ENCODE measurements at regions not wholly inside any gene's neighbourhood (a gene's known extent, or its start where the extent isn't known, plus 50 kb on each side); places are given as distances from the start of the nearest gene placed in this dataset.
"Not testable (repeated sequence)": the region's sequence is repeated elsewhere in the genome, so short reads cannot be mapped to it uniquely, and the experiment has no call there.

GRCh38 chr20:47909696-47910369, 124.6 kb upstream of the SULF2 start:
- not testable (repeated sequence) for H3K9me3 ChIP-seq (ENCODE audit: control insufficient read depth in 1 of 2, low read length in 2 of 2); H3K4me1 ChIP-seq (ENCODE audit: control insufficient read depth in 1 of 2, insufficient read depth in 2 of 2, low read length in 2 of 2); H3K36me3 ChIP-seq (ENCODE audit: control insufficient read depth in 1 of 2, insufficient read depth in 2 of 2, low read length in 2 of 2); H3K27ac ChIP-seq (ENCODE audit: low read length); H3K4me3 ChIP-seq (ENCODE audit: low read depth in 1 of 2, low read length in 2 of 2); H3K27me3 ChIP-seq (ENCODE audit: low read depth, low read length)

GRCh38 chr20:47908361-47909035, 123.2 kb upstream of the SULF2 start:
- not testable (repeated sequence) for H3K4me3 ChIP-seq (ENCODE audit: low read depth in 1 of 2, low read length in 2 of 2); H3K4me1 ChIP-seq (ENCODE audit: control insufficient read depth in 1 of 2, insufficient read depth in 2 of 2, low read length in 2 of 2); H3K9me3 ChIP-seq (ENCODE audit: control insufficient read depth in 1 of 2, low read length in 2 of 2); H3K27ac ChIP-seq (ENCODE audit: low read length); H3K27me3 ChIP-seq (ENCODE audit: low read depth, low read length); H3K36me3 ChIP-seq (ENCODE audit: control insufficient read depth in 1 of 2, insufficient read depth in 2 of 2, low read length in 2 of 2)

- not testable (repeated sequence) for H3K4me1 ChIP-seq (ENCODE audit: control insufficient read depth in 1 of 2, insufficient read depth in 2 of 2, low read length in 2 of 2); H3K4me3 ChIP-seq (ENCODE audit: low read depth in 1 of 2, low read length in 2 of 2); H3K27ac ChIP-seq (ENCODE audit: low read length); H3K36me3 ChIP-seq (ENCODE audit: control insufficient read depth in 1 of 2, insufficient read depth in 2 of 2, low read length in 2 of 2); H3K27me3 ChIP-seq (ENCODE audit: low read depth, low read length); H3K9me3 ChIP-seq (ENCODE audit: control insufficient read depth in 1 of 2, low read length in 2 of 2)
Measured at GRCh38 chr20:47907951-47908350, 122.7 kb upstream of the SULF2 start.

- Histone ChIP-seq H3K9me3 (ENCODE audit: control insufficient read depth in 1 of 2, low read length in 2 of 2) (no peaks in the 10 kb centered on the region), H3K36me3 (ENCODE audit: control insufficient read depth in 1 of 2, insufficient read depth in 2 of 2, low read length in 2 of 2) (no peaks in the 10 kb centered on the region), H3K27me3 (ENCODE audit: low read depth, low read length) (peaks cover 4% of the 10 kb centered on the region), H3K27ac (ENCODE audit: low read length) (no peak overlapping the region), H3K4me3 (ENCODE audit: low read depth in 1 of 2, low read length in 2 of 2) (no peak overlapping the region), H3K4me1 (ENCODE audit: control insufficient read depth in 1 of 2, insufficient read depth in 2 of 2, low read length in 2 of 2) (no peaks in the 10 kb centered on the region)
Measured at GRCh38 chr20:47907031-47907675, 121.9 kb upstream of the SULF2 start.

- Histone ChIP-seq H3K4me1 (ENCODE audit: control insufficient read depth in 1 of 2, insufficient read depth in 2 of 2, low read length in 2 of 2) (no peaks in the 10 kb centered on the region), H3K4me3 (ENCODE audit: low read depth in 1 of 2, low read length in 2 of 2) (no peak overlapping the region), H3K36me3 (ENCODE audit: control insufficient read depth in 1 of 2, insufficient read depth in 2 of 2, low read length in 2 of 2) (no peaks in the 10 kb centered on the region), H3K9me3 (ENCODE audit: control insufficient read depth in 1 of 2, low read length in 2 of 2) (no peaks in the 10 kb centered on the region), H3K27me3 (ENCODE audit: low read depth, low read length) (peaks cover 4% of the 10 kb centered on the region), H3K27ac (ENCODE audit: low read length) (no peak overlapping the region)
Measured at GRCh38 chr20:47906348-47906660, 121.0 kb upstream of the SULF2 start.

- Histone ChIP-seq H3K27me3 (ENCODE audit: low read depth, low read length) (peaks cover 4% of the 10 kb centered on the region), H3K4me1 (ENCODE audit: control insufficient read depth in 1 of 2, insufficient read depth in 2 of 2, low read length in 2 of 2) (no peaks in the 10 kb centered on the region), H3K27ac (ENCODE audit: low read length) (no peak overlapping the region), H3K9me3 (ENCODE audit: control insufficient read depth in 1 of 2, low read length in 2 of 2) (no peaks in the 10 kb centered on the region), H3K36me3 (ENCODE audit: control insufficient read depth in 1 of 2, insufficient read depth in 2 of 2, low read length in 2 of 2) (no peaks in the 10 kb centered on the region), H3K4me3 (ENCODE audit: low read depth in 1 of 2, low read length in 2 of 2) (no peak overlapping the region)
Measured at GRCh38 chr20:47905628-47906347, 120.5 kb upstream of the SULF2 start.

GRCh38 chr20:47903009-47903408, 117.7 kb upstream of the SULF2 start:
- not testable (repeated sequence) for H3K4me3 ChIP-seq (ENCODE audit: low read depth in 1 of 2, low read length in 2 of 2); H3K27me3 ChIP-seq (ENCODE audit: low read depth, low read length); H3K27ac ChIP-seq (ENCODE audit: low read length); H3K4me1 ChIP-seq (ENCODE audit: control insufficient read depth in 1 of 2, insufficient read depth in 2 of 2, low read length in 2 of 2); H3K36me3 ChIP-seq (ENCODE audit: control insufficient read depth in 1 of 2, insufficient read depth in 2 of 2, low read length in 2 of 2); H3K9me3 ChIP-seq (ENCODE audit: control insufficient read depth in 1 of 2, low read length in 2 of 2)

- H3K27ac ChIP-seq (ENCODE audit: low read length); H3K4me3 ChIP-seq (ENCODE audit: low read depth in 1 of 2, low read length in 2 of 2): not testable (repeated sequence)
Measured at GRCh38 chr20:47899313-47899712, 114.0 kb upstream of the SULF2 start.

GRCh38 chr20:47897461-47897860, 112.2 kb upstream of the SULF2 start:
- Histone ChIP-seq H3K9me3 (ENCODE audit: control insufficient read depth in 1 of 2, low read length in 2 of 2) (no peaks in the 10 kb centered on the region), H3K27me3 (ENCODE audit: low read depth, low read length) (no peaks in the 10 kb centered on the region), H3K4me1 (ENCODE audit: control insufficient read depth in 1 of 2, insufficient read depth in 2 of 2, low read length in 2 of 2) (no peaks in the 10 kb centered on the region), H3K36me3 (ENCODE audit: control insufficient read depth in 1 of 2, insufficient read depth in 2 of 2, low read length in 2 of 2) (no peaks in the 10 kb centered on the region), H3K27ac (ENCODE audit: low read length) (no peak overlapping the region), H3K4me3 (ENCODE audit: low read depth in 1 of 2, low read length in 2 of 2) (no peak overlapping the region)

More at GRCh38 chr20:47899313-47899712, 114.0 kb upstream of the SULF2 start:
- H3K36me3 ChIP-seq (ENCODE audit: control insufficient read depth in 1 of 2, insufficient read depth in 2 of 2, low read length in 2 of 2); H3K4me1 ChIP-seq (ENCODE audit: control insufficient read depth in 1 of 2, insufficient read depth in 2 of 2, low read length in 2 of 2); H3K27me3 ChIP-seq (ENCODE audit: low read depth, low read length); H3K9me3 ChIP-seq (ENCODE audit: control insufficient read depth in 1 of 2, low read length in 2 of 2): not testable (repeated sequence)

GRCh38 chr20:47892681-47893080, 107.4 kb upstream of the SULF2 start:
- H3K27ac ChIP-seq (ENCODE audit: low read length); H3K36me3 ChIP-seq (ENCODE audit: control insufficient read depth in 1 of 2, insufficient read depth in 2 of 2, low read length in 2 of 2); H3K27me3 ChIP-seq (ENCODE audit: low read depth, low read length); H3K4me1 ChIP-seq (ENCODE audit: control insufficient read depth in 1 of 2, insufficient read depth in 2 of 2, low read length in 2 of 2); H3K4me3 ChIP-seq (ENCODE audit: low read depth in 1 of 2, low read length in 2 of 2); H3K9me3 ChIP-seq (ENCODE audit: control insufficient read depth in 1 of 2, low read length in 2 of 2): not testable (repeated sequence)

- not testable (repeated sequence) for H3K9me3 ChIP-seq (ENCODE audit: control insufficient read depth in 1 of 2, low read length in 2 of 2); H3K4me1 ChIP-seq (ENCODE audit: control insufficient read depth in 1 of 2, insufficient read depth in 2 of 2, low read length in 2 of 2); H3K27me3 ChIP-seq (ENCODE audit: low read depth, low read length); H3K27ac ChIP-seq (ENCODE audit: low read length); H3K36me3 ChIP-seq (ENCODE audit: control insufficient read depth in 1 of 2, insufficient read depth in 2 of 2, low read length in 2 of 2); H3K4me3 ChIP-seq (ENCODE audit: low read depth in 1 of 2, low read length in 2 of 2)
Measured at GRCh38 chr20:47890708-47891107, 105.4 kb upstream of the SULF2 start.

All from muscle layer of duodenum (tissue), 2 donors.